ENCODE measurements at regions not wholly inside any gene's neighbourhood (a gene's known extent, or its start where the extent isn't known, plus 50 kb on each side); places are given as distances from the start of the nearest gene placed in this dataset.

DNA sequence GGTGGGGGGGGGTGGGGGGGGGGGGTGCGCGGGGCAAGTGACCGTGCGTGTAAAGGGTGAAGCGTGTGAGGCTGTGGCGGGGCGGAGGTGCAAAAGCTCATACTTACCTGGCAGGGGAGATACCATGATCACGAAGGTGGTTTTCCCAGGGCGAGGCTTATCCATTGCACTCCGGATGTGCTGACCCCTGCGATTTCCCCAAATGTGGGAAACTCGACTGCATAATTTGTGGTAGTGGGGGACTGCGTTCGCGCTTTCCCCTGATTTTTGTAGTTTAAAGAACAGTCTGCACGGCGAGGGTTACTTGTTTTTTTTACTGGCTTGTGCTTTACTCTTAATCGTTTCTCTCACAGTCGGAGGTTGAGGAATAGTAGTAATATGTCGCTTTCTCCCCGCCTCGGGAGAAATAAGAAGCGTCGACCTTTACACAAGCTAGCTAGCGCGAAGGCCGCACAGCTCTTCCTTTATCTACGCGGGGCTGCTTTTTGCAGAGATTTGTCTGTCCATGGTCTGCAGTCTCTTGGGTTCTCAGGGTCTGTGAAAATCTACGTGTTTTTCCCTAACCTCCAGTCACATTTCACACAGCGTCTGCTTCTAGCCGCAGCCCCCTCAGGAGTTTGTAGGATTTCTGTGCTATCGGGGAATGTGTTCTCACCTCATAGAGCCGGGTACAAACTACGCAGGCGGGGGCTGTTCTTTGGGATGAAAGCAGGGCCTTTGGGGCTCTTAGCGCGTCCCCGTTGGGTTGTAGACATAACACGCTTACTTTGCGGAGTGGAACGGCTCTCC lies 148.1 kb upstream of the NOTCH2NLA start (continued):
- TF ChIP-seq, protein P1, sequence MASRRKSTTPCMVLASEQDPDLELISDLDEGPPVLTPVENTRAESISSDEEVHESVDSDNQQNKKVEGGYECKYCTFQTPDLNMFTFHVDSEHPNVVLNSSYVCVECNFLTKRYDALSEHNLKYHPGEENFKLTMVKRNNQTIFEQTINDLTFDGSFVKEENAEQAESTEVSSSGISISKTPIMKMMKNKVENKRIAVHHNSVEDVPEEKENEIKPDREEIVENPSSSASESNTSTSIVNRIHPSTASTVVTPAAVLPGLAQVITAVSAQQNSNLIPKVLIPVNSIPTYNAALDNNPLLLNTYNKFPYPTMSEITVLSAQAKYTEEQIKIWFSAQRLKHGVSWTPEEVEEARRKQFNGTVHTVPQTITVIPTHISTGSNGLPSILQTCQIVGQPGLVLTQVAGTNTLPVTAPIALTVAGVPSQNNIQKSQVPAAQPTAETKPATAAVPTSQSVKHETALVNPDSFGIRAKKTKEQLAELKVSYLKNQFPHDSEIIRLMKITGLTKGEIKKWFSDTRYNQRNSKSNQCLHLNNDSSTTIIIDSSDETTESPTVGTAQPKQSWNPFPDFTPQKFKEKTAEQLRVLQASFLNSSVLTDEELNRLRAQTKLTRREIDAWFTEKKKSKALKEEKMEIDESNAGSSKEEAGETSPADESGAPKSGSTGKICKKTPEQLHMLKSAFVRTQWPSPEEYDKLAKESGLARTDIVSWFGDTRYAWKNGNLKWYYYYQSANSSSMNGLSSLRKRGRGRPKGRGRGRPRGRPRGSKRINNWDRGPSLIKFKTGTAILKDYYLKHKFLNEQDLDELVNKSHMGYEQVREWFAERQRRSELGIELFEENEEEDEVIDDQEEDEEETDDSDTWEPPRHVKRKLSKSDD (conservative IDR thresholded peaks at IDR 0.05; ENCODE audit: low read length): 0 out of 2 replicates have a peak, but pooled peaks have one; percentile 72
- TF ChIP-seq MTA1 (IDR thresholded peaks at IDR 0.05; ENCODE audit: borderline replicate concordance) (peak; percentile 42; the same call in 1 of the 2 replicates), SIX5 (IDR thresholded peaks at IDR 0.05; ENCODE audit: borderline replicate concordance in 1 of 2, insufficient read depth in 1 of 2, low read depth in 1 of 2, low read length in 2 of 2) (0 out of 4 replicates have a peak, but pooled peaks of 1 of the 2 experiments have one; percentile 8), ZFP1 (CRISPR knock-in tag; IDR thresholded peaks at IDR 0.05) (0 out of 2 replicates have a peak, but pooled peaks have one; percentile 11), ILF3 (IDR thresholded peaks at IDR 0.05; ENCODE audit: borderline replicate concordance) (peak; percentile 96), ZBTB8A (IDR thresholded peaks at IDR 0.05; ENCODE audit: partially characterized antibody) (peak; percentile 64), ZBTB1 (CRISPR knock-in tag; IDR thresholded peaks at IDR 0.05; ENCODE audit: borderline replicate concordance, low read depth) (0 out of 2 replicates have a peak, but pooled peaks have one; percentile 38), NR2C2 (CRISPR knock-in tag; IDR thresholded peaks at IDR 0.05) (peak; percentile 61; the same call in 1 of the 2 replicates), NR2C2 (tag; IDR thresholded peaks at IDR 0.05) (peak; percentile 48; the same call in 1 of the 2 replicates)
- TF ChIP-seq, protein P2, sequence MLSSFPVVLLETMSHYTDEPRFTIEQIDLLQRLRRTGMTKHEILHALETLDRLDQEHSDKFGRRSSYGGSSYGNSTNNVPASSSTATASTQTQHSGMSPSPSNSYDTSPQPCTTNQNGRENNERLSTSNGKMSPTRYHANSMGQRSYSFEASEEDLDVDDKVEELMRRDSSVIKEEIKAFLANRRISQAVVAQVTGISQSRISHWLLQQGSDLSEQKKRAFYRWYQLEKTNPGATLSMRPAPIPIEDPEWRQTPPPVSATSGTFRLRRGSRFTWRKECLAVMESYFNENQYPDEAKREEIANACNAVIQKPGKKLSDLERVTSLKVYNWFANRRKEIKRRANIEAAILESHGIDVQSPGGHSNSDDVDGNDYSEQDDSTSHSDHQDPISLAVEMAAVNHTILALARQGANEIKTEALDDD (IDR thresholded peaks at IDR 0.05): peak; percentile 52; the same call in 1 of the 2 replicates
- TF ChIP-seq, protein P3, sequence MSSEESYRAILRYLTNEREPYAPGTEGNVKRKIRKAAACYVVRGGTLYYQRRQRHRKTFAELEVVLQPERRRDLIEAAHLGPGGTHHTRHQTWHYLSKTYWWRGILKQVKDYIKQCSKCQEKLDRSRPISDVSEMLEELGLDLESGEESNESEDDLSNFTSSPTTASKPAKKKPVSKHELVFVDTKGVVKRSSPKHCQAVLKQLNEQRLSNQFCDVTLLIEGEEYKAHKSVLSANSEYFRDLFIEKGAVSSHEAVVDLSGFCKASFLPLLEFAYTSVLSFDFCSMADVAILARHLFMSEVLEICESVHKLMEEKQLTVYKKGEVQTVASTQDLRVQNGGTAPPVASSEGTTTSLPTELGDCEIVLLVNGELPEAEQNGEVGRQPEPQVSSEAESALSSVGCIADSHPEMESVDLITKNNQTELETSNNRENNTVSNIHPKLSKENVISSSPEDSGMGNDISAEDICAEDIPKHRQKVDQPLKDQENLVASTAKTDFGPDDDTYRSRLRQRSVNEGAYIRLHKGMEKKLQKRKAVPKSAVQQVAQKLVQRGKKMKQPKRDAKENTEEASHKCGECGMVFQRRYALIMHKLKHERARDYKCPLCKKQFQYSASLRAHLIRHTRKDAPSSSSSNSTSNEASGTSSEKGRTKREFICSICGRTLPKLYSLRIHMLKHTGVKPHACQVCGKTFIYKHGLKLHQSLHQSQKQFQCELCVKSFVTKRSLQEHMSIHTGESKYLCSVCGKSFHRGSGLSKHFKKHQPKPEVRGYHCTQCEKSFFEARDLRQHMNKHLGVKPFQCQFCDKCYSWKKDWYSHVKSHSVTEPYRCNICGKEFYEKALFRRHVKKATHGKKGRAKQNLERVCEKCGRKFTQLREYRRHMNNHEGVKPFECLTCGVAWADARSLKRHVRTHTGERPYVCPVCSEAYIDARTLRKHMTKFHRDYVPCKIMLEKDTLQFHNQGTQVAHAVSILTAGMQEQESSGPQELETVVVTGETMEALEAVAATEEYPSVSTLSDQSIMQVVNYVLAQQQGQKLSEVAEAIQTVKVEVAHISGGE (CRISPR knock-in tag; IDR thresholded peaks at IDR 0.05): peak in 1 of 3 experiments; percentile 94; a peak in 2 of 6 replicates

All from K562 (cell line).